HFF-Myc (cell line): ENCODE measurements at regions not wholly inside any gene's neighbourhood (a gene's known extent, or its start where the extent isn't known, plus 50 kb on each side); places are given as distances from the start of the nearest gene placed in this dataset.

Source experiments
- DNase-seq: peaks from one replicate; pipeline ENCODE4 v3.0.0-alpha.2; 2011; ENCODE audit warnings: low read depth; ENCODE audit errors: extremely low read depth
- H3K4me3 ChIP-seq: replicated peaks from 2 replicates; pipeline ENCODE4 v1.5.1; 2011; ENCODE audit warnings: low read depth, mild to moderate bottlenecking, control low read depth, low read length
- TF ChIP-seq, protein P1 (sequence below): IDR thresholded peaks from 2 replicates; pipeline ENCODE4 v1.5.1; 2012; ENCODE audit warnings: mild to moderate bottlenecking, low read depth, low read length, control low read depth; ENCODE audit errors: missing control alignments

DNA sequence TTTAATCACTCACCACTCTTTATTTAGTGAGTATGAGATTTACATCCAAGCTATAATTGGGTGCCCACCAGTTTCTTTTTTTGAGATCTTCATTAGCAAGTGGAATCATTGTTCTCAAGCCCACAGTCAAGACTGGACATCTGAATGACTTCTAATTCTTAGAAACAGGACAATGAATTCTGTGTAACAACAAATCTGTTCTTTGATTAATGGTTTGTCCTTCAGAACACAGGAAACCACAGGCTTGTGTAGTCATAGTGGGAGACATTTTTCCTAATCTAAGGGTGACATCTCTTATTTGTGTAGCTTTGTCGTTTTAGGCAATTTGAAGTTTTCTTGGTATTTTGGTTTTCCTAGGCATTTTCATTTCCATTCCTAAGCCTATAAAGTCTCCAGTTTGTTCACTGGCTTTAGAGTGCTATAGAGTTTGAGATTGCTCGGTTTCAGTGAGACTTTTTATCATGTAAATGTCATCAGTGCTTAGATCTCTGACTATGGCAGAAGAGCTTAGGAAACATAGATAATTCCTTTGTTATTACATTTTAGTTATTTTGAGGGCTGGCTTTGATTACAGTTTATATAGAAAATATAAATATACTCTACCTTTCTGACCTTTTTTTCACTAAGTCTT is 903.9 kb upstream of the MAP3K7 start:
- TF ChIP-seq, protein P1, sequence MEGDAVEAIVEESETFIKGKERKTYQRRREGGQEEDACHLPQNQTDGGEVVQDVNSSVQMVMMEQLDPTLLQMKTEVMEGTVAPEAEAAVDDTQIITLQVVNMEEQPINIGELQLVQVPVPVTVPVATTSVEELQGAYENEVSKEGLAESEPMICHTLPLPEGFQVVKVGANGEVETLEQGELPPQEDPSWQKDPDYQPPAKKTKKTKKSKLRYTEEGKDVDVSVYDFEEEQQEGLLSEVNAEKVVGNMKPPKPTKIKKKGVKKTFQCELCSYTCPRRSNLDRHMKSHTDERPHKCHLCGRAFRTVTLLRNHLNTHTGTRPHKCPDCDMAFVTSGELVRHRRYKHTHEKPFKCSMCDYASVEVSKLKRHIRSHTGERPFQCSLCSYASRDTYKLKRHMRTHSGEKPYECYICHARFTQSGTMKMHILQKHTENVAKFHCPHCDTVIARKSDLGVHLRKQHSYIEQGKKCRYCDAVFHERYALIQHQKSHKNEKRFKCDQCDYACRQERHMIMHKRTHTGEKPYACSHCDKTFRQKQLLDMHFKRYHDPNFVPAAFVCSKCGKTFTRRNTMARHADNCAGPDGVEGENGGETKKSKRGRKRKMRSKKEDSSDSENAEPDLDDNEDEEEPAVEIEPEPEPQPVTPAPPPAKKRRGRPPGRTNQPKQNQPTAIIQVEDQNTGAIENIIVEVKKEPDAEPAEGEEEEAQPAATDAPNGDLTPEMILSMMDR = no peak
- no peak for DNase-seq
- no peak overlapping the region for H3K4me3 ChIP-seq

DNA sequence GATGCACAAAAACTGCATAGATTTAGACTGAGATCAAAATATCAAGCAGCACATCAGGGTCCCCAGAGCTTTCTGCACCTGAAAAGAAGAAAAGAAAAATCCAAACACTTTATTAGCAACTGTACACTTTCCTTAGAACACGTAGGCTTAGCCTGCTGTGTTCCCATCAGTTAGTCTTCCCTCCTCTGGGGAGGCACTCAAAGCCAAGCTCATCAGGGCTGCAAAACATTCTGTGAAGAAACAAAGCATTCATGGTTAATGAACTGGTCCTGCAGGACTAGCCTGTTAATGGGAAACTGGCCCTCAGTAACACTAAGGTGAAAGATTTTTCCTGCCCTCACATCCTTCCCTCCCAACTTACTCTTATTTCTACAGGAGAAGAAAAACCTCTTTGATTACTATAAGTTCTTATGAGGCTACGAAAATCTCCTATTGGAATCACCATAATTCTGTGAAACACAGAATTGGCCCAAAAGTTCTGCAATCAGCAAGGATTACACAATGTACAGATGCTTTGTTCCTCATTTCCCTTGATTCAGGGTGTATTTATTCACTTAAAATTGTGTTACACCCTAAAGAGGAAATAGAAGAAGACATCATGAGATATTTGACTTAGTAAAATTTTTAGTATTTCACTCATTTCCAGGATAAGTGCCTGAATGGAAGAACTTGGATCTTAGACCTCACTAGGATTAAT is 901.0 kb upstream of the MAP3K7 start:
- TF ChIP-seq, protein P1 = no peak
- DNase-seq = no peak
- no peak overlapping the region for H3K4me3 ChIP-seq

DNA sequence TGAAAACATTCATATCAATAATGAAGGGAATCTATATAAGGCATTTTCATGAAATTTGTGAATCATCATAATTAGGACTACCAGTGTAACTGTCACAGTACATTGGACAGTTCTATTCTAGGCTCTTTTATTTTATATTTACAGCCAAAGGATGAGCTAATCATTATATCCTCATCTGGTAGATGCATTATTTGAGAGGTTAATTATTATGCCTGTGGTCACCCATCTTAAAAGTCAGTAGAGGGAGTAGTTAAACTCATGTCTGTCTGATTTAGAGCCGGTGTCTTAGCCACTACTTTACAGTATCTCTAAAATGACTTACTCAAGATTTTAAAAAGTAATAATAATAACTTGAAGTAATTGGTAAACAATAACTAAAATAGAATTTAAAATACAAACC is 899.3 kb upstream of the MAP3K7 start:
- DNase-seq = no peak
- TF ChIP-seq, protein P1 = no peak
- no peak overlapping the region for H3K4me3 ChIP-seq

DNA sequence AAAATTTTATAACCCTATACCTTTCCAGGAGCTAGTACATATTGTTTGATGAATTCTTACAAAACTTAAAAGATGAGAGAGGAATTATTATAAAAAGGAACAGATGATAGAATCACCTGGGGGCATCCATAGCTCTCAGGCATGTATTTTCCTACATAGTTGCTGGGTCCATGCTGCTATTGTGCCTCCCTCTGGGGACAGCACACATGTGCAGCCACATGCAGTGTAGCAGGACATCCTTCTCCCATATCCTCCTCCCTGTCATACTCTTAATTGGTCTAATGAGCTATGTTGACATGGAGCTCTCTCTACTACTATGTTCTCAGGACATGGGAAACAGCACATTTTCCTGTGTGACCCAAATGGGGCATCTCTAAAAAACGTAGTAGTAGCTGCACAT is 898.2 kb upstream of the MAP3K7 start:
- no peak overlapping the region for H3K4me3 ChIP-seq
- no peak for DNase-seq
- TF ChIP-seq, protein P1 = no peak

DNA sequence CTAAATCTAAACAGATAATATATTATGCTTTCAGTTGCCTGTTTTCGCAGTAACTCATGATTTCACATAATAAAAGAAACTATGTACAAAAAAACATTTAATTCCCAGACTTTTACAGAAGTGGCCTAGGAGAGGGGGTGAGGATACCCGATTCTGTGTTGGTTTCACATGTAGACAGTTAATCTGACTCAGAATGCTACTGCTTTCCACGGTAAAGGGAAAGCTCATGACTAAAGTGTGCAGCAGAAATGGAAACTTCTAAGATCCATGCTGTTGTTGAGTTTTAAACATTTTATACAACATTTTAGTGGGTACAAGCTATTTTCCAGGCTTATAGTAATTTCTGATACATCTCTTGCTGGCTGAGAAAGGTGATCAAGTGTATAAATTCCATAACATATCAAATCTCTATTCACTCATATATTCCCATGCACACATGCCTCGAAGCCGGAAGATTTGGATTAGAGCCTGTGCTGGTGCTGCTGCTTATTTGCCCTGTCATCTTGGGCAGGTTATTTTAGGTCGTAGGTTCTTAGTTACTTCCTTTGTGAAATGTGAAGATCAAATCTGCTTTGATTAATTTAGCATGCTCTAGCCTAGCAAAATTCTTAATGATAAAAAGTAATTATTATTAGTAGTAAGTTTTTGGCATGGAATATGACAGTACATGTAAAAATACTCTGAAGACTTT is 896.7 kb upstream of the MAP3K7 start:
- TF ChIP-seq, protein P1 = no peak
- H3K4me3 ChIP-seq = no peak overlapping the region
- no peak for DNase-seq

DNA sequence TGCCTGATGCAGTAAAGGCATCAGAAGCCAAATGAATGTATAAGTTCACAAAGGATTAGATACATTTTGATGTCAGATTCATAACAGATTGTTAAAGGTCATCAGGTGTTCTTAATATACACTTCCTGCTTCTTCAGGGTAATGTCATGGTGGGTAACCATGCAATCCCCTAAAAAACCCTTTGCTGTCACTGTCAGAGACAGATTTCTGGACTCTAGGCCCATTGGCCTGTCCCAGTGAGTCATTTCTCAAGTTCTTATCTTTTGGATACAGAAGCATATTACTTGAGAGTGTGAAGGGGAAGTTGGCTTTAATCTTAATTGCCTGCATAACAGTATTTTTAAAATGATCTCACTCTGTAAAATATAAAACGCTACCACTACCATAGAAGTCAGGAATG is 895.6 kb upstream of the MAP3K7 start:
- no peak overlapping the region for H3K4me3 ChIP-seq
- DNase-seq = no peak
- TF ChIP-seq, protein P1 = no peak
